Neural progenitor cell (in vitro differentiated cells): ENCODE measurements at regions not wholly inside any gene's neighbourhood (a gene's known extent, or its start where the extent isn't known, plus 50 kb on each side); places are given as distances from the start of the nearest gene placed in this dataset.

Source experiments
- CTCF ChIP-seq: fragments of 200-600 bp; sonication (generic); IDR thresholded peaks from 2 replicates; pipeline ENCODE4 v1.5.1; 2017; ENCODE audit warnings: antibody characterized with exemption, mild to moderate bottlenecking
- EZH2 ChIP-seq: fragments of 200-600 bp; sonication (generic); IDR thresholded peaks from 2 replicates; pipeline ENCODE4 v1.6.1; 2017; ENCODE audit warnings: antibody characterized with exemption, mild to moderate bottlenecking, moderate library complexity
- EZH2phosphoT487 ChIP-seq: fragments of 200-600 bp; sonication (generic); IDR thresholded peaks from 2 replicates; pipeline ENCODE4 v1.6.1; 2017; ENCODE audit warnings: antibody characterized with exemption

DNA sequence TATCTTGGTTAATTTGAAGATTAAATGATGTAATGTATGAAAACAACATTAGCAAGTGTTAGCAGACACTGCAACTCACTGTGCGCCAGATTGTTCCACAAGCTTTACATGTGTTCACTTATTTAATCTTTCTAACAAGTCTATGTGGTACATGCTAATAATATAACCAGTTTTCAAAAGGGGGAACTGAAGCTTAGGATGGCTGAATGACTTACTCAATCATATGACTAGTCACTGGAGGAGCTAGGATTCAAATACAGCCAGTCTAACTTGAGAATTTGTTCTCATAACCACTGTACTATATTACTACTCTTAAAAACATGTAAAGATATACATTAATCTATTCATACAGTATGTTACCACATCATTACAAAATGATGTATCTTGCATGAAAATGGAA is 60.5 kb upstream of the LRIG3 start:
- TF ChIP-seq EZH2 (no peak), EZH2phosphoT487 (no peak), CTCF (no peak)
